ENCODE measurements at regions not wholly inside any gene's neighbourhood (a gene's known extent, or its start where the extent isn't known, plus 50 kb on each side); places are given as distances from the start of the nearest gene placed in this dataset.

DNA sequence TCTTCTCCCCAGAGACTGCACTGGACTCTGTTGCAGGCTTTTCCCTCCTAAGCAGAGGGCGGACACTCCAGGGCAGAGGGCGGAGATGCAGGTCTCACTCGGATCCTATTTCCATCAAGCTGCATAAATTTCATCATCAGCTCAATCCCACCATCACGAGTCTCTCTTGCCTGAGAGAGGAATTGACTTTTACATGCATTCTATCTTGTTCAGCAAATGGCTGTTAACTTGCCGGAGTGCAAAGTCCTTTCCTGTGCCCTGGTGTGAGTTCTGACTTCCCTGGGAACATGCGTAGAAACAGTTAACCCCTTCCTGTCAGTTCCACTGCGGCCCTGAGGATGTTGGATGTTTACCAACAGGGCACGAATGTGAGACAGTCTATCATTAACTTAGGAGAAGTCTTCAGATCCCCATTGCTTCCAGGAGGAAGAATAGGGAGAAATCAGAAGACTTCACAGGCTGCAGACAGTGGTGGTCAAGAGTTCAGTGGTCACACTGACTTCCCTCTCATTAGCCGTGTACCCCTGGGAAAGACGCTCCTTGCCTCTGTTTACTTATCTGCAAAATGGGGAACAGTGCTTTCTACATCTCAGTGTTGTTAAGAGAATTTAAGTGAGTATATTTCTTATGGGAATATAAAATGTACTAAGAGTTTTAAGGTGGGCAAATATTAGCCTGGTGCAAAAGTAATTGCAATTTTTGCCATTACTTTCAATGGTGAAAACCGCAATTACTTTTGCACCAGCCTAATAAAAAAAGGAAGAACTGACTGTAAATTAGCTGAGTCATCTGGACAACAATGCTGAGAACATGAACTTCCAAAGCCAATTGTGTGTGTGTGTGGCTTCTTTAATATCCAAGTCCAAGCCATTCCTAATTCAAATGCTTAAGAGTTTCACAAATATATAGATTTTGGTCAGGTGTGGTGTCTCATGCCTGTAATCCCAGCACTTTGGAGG, 248.0 kb downstream of the DRD1 start:
- TF ChIP-seq CTCF (IDR thresholded peaks at IDR 0.05; ENCODE audit: low read depth, low read length, poor library complexity, severe bottlenecking) (no peak), EZH2phosphoT487 (IDR thresholded peaks at IDR 0.05; ENCODE audit: borderline replicate concordance, low read length) (no peak)

All from DOHH2 (cell line).